Natural killer cell (primary cell): ENCODE measurements at regions not wholly inside any gene's neighbourhood (a gene's known extent, or its start where the extent isn't known, plus 50 kb on each side); places are given as distances from the start of the nearest gene placed in this dataset.

Experiments used
- ATAC-seq, 3 donors: fragments of 150-1000 bp in 2 of 3; fragments of 200-7000 bp in 1 of 3; cut with Tn5 transposase; 1 replicate in 1 of 3; 2 replicates in 2 of 3; pipeline ENCODE4 v1.10.0; 2021; ENCODE audit warnings: mild to moderate bottlenecking in 2 of 3, moderate library complexity in 2 of 3
- DNase-seq, 2 donors: peaks; one replicate each; pipeline versions ENCODE4 v3.0.0 to v3.0.0-alpha.2; 2013 to 2021; ENCODE audit warnings: mixed read lengths in 1 of 2
- H3K27ac ChIP-seq: one replicate; pipeline ENCODE4 v1.5.1; 2013; ENCODE audit warnings: mild to moderate bottlenecking, low read length
- H3K27me3 ChIP-seq: one replicate; pipeline ENCODE4 v1.6.1; 2013; ENCODE audit warnings: low read length; ENCODE audit not compliant: control insufficient read depth, insufficient read depth
- H3K36me3 ChIP-seq: one replicate; pipeline ENCODE4 v1.6.1; 2013; ENCODE audit warnings: low read length; ENCODE audit not compliant: control insufficient read depth, insufficient read depth
- H3K4me1 ChIP-seq: one replicate; pipeline ENCODE4 v1.6.1; 2013; ENCODE audit warnings: low read length; ENCODE audit not compliant: control insufficient read depth, insufficient read depth
- H3K4me3 ChIP-seq: one replicate; pipeline ENCODE4 v1.5.1; 2013; ENCODE audit warnings: low read length
- H3K9me3 ChIP-seq: one replicate; pipeline ENCODE4 v1.6.1; 2013; ENCODE audit warnings: low read length; ENCODE audit not compliant: control insufficient read depth, insufficient read depth
- H3K27ac Mint-ChIP-seq, 2 donors: one replicate each; pipeline ENCODE4 v1.8.0; 2022; ENCODE audit warnings: mild to moderate bottlenecking in 2 of 2, mixed read lengths in 2 of 2, moderate library complexity in 1 of 2
- H3K27me3 Mint-ChIP-seq, 2 donors: one replicate each; pipeline ENCODE4 v1.8.0; 2022; ENCODE audit warnings: low read depth in 2 of 2, mixed read lengths in 2 of 2
- H3K36me3 Mint-ChIP-seq: one replicate; pipeline ENCODE4 v1.8.0; 2022; ENCODE audit warnings: mixed read lengths
- H3K4me1 Mint-ChIP-seq, 2 donors: one replicate each; pipeline ENCODE4 v1.8.0; 2022; ENCODE audit warnings: mixed read lengths in 2 of 2
- H3K4me3 Mint-ChIP-seq: one replicate; pipeline ENCODE4 v1.8.0; 2022; ENCODE audit warnings: mild to moderate bottlenecking, moderate library complexity, mixed read lengths
- H3K9me3 Mint-ChIP-seq, 2 donors: one replicate each; pipeline ENCODE4 v1.8.0; 2022; ENCODE audit warnings: mixed read lengths in 2 of 2
- WGBS: methylation state at CpG from one replicate; pipeline ENCODE4 v1.1.7; 2013; ENCODE audit warnings: missing lambda C conversion rate; ENCODE audit not compliant: insufficient coverage; 5-methylcytosine and 5-hydroxymethylcytosine counted together
- intact Hi-C: fragments of 100-400 bp; cut with micrococcal nuclease; formaldehyde crosslinking; loops from one replicate; pipeline ENCODE4 v1.14.2; 2022
- TF ChIP-seq, protein P1 (sequence below): fragments of 200-600 bp; IDR thresholded peaks from one replicate; pipeline ENCODE4 v1.8.0; 2022; ENCODE audit warnings: antibody characterized with exemption

DNA sequence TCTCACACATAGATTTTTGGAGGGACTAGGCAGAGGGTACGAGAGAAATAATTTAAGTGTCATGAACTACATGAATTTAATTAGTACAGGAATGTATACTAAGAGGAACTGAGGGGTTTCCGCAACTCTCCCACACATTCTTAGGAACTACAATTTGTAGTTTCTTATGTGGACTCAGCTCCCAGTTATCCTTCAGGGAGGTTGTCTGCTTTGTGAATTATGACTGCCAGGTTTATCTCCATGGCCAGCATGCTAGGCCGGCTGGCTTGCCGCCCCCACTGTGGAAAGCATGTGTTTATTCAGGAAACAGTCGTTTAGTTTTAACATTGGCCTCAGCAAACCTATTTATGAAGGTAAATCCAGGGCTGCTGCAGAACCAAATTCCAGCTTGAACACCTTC is 415.0 kb downstream of the KCTD16 start:
- H3K27ac ChIP-seq = no peak overlapping the region
- no peak for ATAC-seq
- no peaks in the 10 kb centered on the region for H3K27me3 ChIP-seq
- Mint-ChIP-seq H3K9me3 (peaks cover 3 to 7% of the 10 kb centered on the region in 2 donors), H3K36me3 (no peaks in the 10 kb centered on the region), H3K27ac (no peak overlapping the region), H3K27me3 (no peaks in the 10 kb centered on the region), H3K4me1 (no peaks in the 10 kb centered on the region), H3K4me3 (no peak overlapping the region)
- 56% methylated on average over 4 of the region's 5 CpGs for WGBS
- TF ChIP-seq, protein P1, sequence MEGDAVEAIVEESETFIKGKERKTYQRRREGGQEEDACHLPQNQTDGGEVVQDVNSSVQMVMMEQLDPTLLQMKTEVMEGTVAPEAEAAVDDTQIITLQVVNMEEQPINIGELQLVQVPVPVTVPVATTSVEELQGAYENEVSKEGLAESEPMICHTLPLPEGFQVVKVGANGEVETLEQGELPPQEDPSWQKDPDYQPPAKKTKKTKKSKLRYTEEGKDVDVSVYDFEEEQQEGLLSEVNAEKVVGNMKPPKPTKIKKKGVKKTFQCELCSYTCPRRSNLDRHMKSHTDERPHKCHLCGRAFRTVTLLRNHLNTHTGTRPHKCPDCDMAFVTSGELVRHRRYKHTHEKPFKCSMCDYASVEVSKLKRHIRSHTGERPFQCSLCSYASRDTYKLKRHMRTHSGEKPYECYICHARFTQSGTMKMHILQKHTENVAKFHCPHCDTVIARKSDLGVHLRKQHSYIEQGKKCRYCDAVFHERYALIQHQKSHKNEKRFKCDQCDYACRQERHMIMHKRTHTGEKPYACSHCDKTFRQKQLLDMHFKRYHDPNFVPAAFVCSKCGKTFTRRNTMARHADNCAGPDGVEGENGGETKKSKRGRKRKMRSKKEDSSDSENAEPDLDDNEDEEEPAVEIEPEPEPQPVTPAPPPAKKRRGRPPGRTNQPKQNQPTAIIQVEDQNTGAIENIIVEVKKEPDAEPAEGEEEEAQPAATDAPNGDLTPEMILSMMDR = no peak
- H3K9me3 ChIP-seq = no peaks in the 10 kb centered on the region
- H3K4me3 ChIP-seq = no peak overlapping the region
- intact Hi-C loops = no loop called here
- no peak for DNase-seq
- H3K36me3 ChIP-seq = no peaks in the 10 kb centered on the region
- H3K4me1 ChIP-seq = no peaks in the 10 kb centered on the region

DNA sequence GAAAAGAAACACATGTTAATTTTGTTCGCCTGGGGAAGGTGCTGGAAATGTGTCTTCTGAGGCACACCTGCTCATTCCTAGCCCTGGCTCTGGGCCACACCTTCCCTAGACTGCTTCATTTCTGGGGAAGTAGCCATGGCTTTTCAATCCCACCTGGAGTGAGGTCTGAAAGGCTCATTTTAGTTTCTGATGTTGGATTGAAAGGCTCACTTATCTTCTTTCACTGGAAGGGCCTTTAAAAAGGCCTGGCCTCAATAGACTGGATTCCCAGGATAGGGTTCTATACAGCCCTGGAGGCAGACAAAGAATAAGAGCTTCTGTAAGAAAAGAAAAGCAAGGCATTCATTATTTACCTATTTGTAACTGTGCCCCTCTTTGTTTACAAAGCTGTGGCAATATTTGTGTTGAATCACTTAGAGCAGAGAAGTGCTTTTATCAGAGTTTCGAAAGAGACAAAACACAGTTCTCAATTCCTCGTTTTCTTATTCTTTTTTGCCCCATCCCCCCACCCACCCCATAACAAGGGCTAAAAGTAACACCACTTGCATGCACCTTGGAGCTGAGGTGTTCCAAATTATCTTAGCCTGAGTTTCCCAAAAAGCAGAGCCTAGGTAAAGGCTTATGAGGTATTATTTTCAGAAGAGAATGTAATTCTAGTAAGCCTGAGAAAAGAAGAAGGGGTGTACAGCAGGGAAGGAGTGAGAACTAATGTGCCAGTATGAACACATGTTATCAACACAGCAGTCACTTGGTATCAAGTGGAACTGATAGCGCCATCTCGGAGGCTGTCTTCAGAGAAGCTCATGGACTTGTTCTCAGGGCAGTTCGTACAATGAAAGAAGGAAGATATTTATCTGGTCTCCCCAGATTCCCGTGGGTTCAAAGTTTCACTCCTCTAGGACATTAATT is 413.1 kb downstream of the KCTD16 start:
- Mint-ChIP-seq H3K27me3 (no peaks in the 10 kb centered on the region), H3K4me3 (no peak overlapping the region), H3K4me1 (no peaks in the 10 kb centered on the region), H3K36me3 (no peaks in the 10 kb centered on the region), H3K9me3 (peaks cover 4 to 6% of the 10 kb centered on the region in 2 donors), H3K27ac (no peak overlapping the region)
- WGBS = 80% methylated on average over 7 of the region's 7 CpGs
- no peaks in the 10 kb centered on the region for H3K27me3 ChIP-seq
- ATAC-seq (no peak), DNase-seq (no peak)
- intact Hi-C loops = no loop called here
- TF ChIP-seq, protein P1 = no peak
- H3K4me1 ChIP-seq = no peaks in the 10 kb centered on the region
- H3K4me3 ChIP-seq = no peak overlapping the region
- no peaks in the 10 kb centered on the region for H3K9me3 ChIP-seq
- H3K27ac ChIP-seq = no peak overlapping the region
- H3K36me3 ChIP-seq = no peaks in the 10 kb centered on the region

GRCh38 chr5:144582066-144582465 is 411.4 kb downstream of the KCTD16 start:
- Histone ChIP-seq H3K4me3 (no peak overlapping the region), H3K27me3 (no peaks in the 10 kb centered on the region), H3K36me3 (no peaks in the 10 kb centered on the region), H3K27ac (no peak overlapping the region), H3K9me3 (no peaks in the 10 kb centered on the region), H3K4me1 (no peaks in the 10 kb centered on the region)
- H3K4me3 Mint-ChIP-seq = no peak overlapping the region
- intact Hi-C loops = no loop called here
- H3K27me3 Mint-ChIP-seq = no peaks in the 10 kb centered on the region
- no peaks in the 10 kb centered on the region for H3K36me3 Mint-ChIP-seq
- H3K4me1 Mint-ChIP-seq = no peaks in the 10 kb centered on the region
- no peak for ATAC-seq
- 83% methylated on average over 3 of the region's 3 CpGs for WGBS
- TF ChIP-seq, protein P1 = no peak
- H3K27ac Mint-ChIP-seq = no peak overlapping the region
- DNase-seq = no peak
- peaks cover 4 to 6% of the 10 kb centered on the region in 2 donors for H3K9me3 Mint-ChIP-seq

GRCh38 chr5:144581044-144581443 is 410.4 kb downstream of the KCTD16 start:
- Mint-ChIP-seq H3K4me1 (no peaks in the 10 kb centered on the region), H3K27me3 (no peaks in the 10 kb centered on the region), H3K9me3 (peaks cover 4 to 6% of the 10 kb centered on the region in 2 donors), H3K4me3 (no peak overlapping the region), H3K36me3 (no peaks in the 10 kb centered on the region), H3K27ac (no peak overlapping the region)
- intact Hi-C loops = no loop called here
- H3K4me3 ChIP-seq = no peak overlapping the region
- 91% methylated on average over 8 of the region's 9 CpGs for WGBS
- TF ChIP-seq, protein P1 = no peak
- H3K9me3 ChIP-seq = no peaks in the 10 kb centered on the region
- no peaks in the 10 kb centered on the region for H3K36me3 ChIP-seq
- ATAC-seq = no peak
- no peak overlapping the region for H3K27ac ChIP-seq
- no peaks in the 10 kb centered on the region for H3K27me3 ChIP-seq
- DNase-seq = no peak
- no peaks in the 10 kb centered on the region for H3K4me1 ChIP-seq
